Gastrocnemius medialis (tissue), 4 donors: ENCODE measurements at regions not wholly inside any gene's neighbourhood (a gene's known extent, or its start where the extent isn't known, plus 50 kb on each side); places are given as distances from the start of the nearest gene placed in this dataset.

Experiments used
- ATAC-seq, 2 donors: fragments of 150-250 bp; one replicate each; pipeline ENCODE4 v1.9.1; 2016
- DNase-seq, 2 donors: peaks; one replicate each; pipeline ENCODE4 v3.0.0-alpha.2; 2019
- H3K27ac ChIP-seq, 4 donors: fragments of 200-600 bp; sonication (generic); 1 replicate in 1 of 4; 2 replicates in 3 of 4; pipeline ENCODE4 v1.5.1; 2016 to 2018; ENCODE audit warnings: mild to moderate bottlenecking in 2 of 4, moderate library complexity in 1 of 4
- H3K27me3 ChIP-seq, 3 donors: fragments of 200-600 bp; sonication (generic) in 2 of 3; 1 replicate in 1 of 3; 2 replicates in 2 of 3; pipeline versions ENCODE4 v1.5.1 to v1.6.0; 2016 to 2019; ENCODE audit warnings: mild to moderate bottlenecking in 1 of 3, moderate library complexity in 1 of 3
- H3K36me3 ChIP-seq, 2 donors: fragments of 200-600 bp; sonication (generic) in 1 of 2; one replicate each; pipeline ENCODE4 v1.5.1; 2017 to 2018
- H3K4me1 ChIP-seq, 2 donors: fragments of 200-600 bp; sonication (generic) in 1 of 2; one replicate each; pipeline ENCODE4 v1.5.1; 2016 to 2017; ENCODE audit warnings: mild to moderate bottlenecking in 2 of 2
- H3K4me3 ChIP-seq, 4 donors: fragments of 200-600 bp; sonication (generic) in 3 of 4; 1 replicate in 1 of 4; 2 replicates in 3 of 4; pipeline ENCODE4 v1.5.1; 2016 to 2019; ENCODE audit warnings: mild to moderate bottlenecking in 2 of 4
- H3K9me3 ChIP-seq, 3 donors: fragments of 200-600 bp; sonication (generic) in 2 of 3; 1 replicate in 1 of 3; 2 replicates in 2 of 3; pipeline ENCODE4 v1.5.1; 2016 to 2019
- CTCF ChIP-seq, 5 experiments: fragments of 450-650 bp in 3 of 5; fragments of 200-600 bp in 2 of 5; sonication (generic) in 2 of 5; IDR thresholded peaks in 4 of 5; conservative IDR thresholded peaks in 1 of 5; 1 replicate in 4 of 5; 2 replicates in 1 of 5; pipeline ENCODE4 v1.5.1; 2016 to 2019; ENCODE audit warnings: antibody characterized with exemption in 5 of 5, mild to moderate bottlenecking in 3 of 5, moderate library complexity in 3 of 5
- POLR2A ChIP-seq, 2 donors: fragments of 450-650 bp; IDR thresholded peaks; one replicate each; pipeline ENCODE4 v1.6.1; 2017; ENCODE audit warnings: antibody characterized with exemption in 2 of 2, mild to moderate bottlenecking in 2 of 2, moderate library complexity in 2 of 2
- in situ Hi-C, 4 donors: fragments of 200-750 bp; cut with MboI; loops; one replicate each; pipeline versions ENCODE4 v1.15.0 to v1.8.0; 2017; ENCODE audit warnings: low sequenced_read_pairs in 4 of 4
- intact Hi-C: fragments of 100-400 bp; cut with DNase I; formaldehyde crosslinking; loops from one replicate; pipeline ENCODE4 v1.15.1; 2023; ENCODE audit warnings: low total_unique reads

- no peaks in the 10 kb centered on the region for H3K9me3 ChIP-seq
- no peak overlapping the region for H3K4me3 ChIP-seq
- no peaks in the 10 kb centered on the region for H3K27me3 ChIP-seq
- in situ Hi-C loops = no loop called here
- intact Hi-C loops = no loop called here
- no peak overlapping the region for H3K27ac ChIP-seq
- DNase-seq (no peak), ATAC-seq (no peak)
- TF ChIP-seq CTCF (IDR thresholded peaks at IDR 0.05 in 4 of 5, conservative IDR thresholded peaks at IDR 0.05 in 1 of 5) = no peak
- TF ChIP-seq POLR2A (IDR thresholded peaks at IDR 0.05) = no peak
- no peaks in the 10 kb centered on the region for H3K36me3 ChIP-seq
- no peaks in the 10 kb centered on the region for H3K4me1 ChIP-seq
Observed at GRCh38 chr11:112485280-112485679, 224.6 kb upstream of the PLET1 start.

DNA sequence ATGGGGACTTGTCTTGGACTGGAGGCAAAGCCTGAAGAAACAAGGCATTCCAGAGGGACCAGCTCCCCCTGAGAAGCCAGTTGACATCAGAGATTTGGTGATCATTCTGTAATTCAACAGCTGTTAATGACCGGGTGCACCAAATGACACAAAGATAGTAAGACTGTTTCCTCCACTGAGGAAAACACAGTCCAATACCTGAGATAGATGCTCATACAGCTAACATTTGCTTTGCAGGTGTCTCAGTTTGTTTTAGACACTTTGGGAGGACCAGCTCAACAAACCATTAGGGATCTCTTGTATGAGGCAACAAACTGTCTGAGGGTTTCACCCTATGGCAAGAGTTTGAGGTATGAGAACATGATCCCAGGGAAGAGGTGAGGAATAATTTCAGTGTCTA is 237.2 kb upstream of the PLET1 start:
- H3K27me3 ChIP-seq = no peaks in the 10 kb centered on the region
- intact Hi-C loops (no loop called here), in situ Hi-C loops (no loop called here)
- TF ChIP-seq POLR2A (IDR thresholded peaks at IDR 0.05) (no peak), CTCF (IDR thresholded peaks at IDR 0.05 in 4 of 5, conservative IDR thresholded peaks at IDR 0.05 in 1 of 5) (no peak)
- ATAC-seq = no peak
- H3K27ac ChIP-seq = no peak overlapping the region
- H3K4me1 ChIP-seq = no peaks in the 10 kb centered on the region
- no peak overlapping the region for H3K4me3 ChIP-seq
- no peak for DNase-seq
- H3K36me3 ChIP-seq = no peaks in the 10 kb centered on the region
- H3K9me3 ChIP-seq = no peaks in the 10 kb centered on the region

- H3K4me3 ChIP-seq = no peak overlapping the region
- no peaks in the 10 kb centered on the region for H3K27me3 ChIP-seq
- intact Hi-C loops = no loop called here
- ATAC-seq (no peak), DNase-seq (no peak)
- in situ Hi-C loops = no loop called here
- no peaks in the 10 kb centered on the region for H3K36me3 ChIP-seq
- no peaks in the 10 kb centered on the region for H3K9me3 ChIP-seq
- H3K27ac ChIP-seq = no peak overlapping the region
- no peaks in the 10 kb centered on the region for H3K4me1 ChIP-seq
- TF ChIP-seq CTCF (IDR thresholded peaks at IDR 0.05 in 4 of 5, conservative IDR thresholded peaks at IDR 0.05 in 1 of 5) (no peak), POLR2A (IDR thresholded peaks at IDR 0.05) (no peak)
Observed at GRCh38 chr11:112498701-112499100, 238.0 kb upstream of the PLET1 start.

DNA sequence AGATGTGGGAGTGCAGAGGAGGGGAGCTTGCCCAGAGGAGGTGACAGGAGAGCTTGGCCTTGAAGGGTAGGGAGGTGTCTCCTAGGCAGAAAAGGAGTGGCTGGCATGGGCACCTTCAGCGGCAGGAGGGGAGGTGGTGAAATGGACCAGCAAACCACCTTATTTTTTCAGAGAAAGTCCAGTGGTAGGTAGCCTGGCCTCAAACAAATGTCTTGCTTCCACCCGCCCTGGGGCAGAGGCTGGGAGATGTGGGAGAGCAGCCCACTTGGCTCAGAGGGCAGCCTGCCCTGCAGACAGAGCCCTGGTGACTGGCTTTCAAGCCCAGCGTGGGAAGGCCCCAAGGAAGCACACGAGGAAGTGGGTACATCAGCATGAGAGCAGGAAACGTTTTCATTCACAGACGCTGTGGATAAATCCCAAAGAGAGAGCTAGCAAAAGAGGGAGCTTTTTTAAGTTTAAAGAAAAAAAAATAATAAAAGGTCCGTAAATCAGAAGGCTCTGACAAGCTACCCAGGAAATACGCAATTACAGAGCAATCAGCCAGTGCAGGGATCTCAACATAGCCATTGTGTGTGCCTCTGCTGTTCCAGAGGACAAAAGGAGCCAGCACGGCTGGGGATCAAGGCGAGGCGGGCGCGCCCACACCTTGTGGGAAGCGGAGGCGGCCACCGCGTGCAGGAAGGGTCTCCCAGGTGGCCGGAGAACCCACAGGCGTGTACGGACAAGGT is 238.7 kb upstream of the PLET1 start:
- DNase-seq (no peak), ATAC-seq (no peak)
- Histone ChIP-seq H3K27ac (no peak overlapping the region), H3K27me3 (no peaks in the 10 kb centered on the region), H3K4me3 (no peak overlapping the region), H3K4me1 (no peaks in the 10 kb centered on the region), H3K9me3 (no peaks in the 10 kb centered on the region), H3K36me3 (no peaks in the 10 kb centered on the region)
- TF ChIP-seq POLR2A (IDR thresholded peaks at IDR 0.05) (no peak), CTCF (IDR thresholded peaks at IDR 0.05 in 4 of 5, conservative IDR thresholded peaks at IDR 0.05 in 1 of 5) (no peak)
- in situ Hi-C loops = no loop called here
- intact Hi-C loops = no loop called here

DNA sequence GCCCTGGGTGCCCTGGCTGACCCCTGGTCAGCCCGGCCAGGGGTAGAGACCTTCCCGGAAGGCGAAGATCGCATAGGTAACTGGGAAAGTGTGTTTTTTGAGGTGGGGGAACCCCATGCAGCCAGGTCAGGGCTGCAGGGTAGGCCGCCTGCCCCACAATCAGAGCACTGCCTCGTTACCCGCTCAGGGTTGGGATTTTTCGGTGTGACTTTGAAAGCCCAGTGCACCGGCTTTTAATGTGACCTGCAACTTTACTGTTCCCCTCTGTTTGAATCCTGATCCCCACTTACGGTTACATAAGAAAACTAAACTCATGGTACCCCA is 239.2 kb upstream of the PLET1 start:
- Histone ChIP-seq H3K4me3 (no peak overlapping the region), H3K27me3 (no peaks in the 10 kb centered on the region), H3K4me1 (no peaks in the 10 kb centered on the region), H3K27ac (no peak overlapping the region), H3K36me3 (no peaks in the 10 kb centered on the region), H3K9me3 (no peaks in the 10 kb centered on the region)
- intact Hi-C loops (no loop called here), in situ Hi-C loops (no loop called here)
- ATAC-seq (no peak), DNase-seq (no peak)
- no peak for TF ChIP-seq CTCF (IDR thresholded peaks at IDR 0.05 in 4 of 5, conservative IDR thresholded peaks at IDR 0.05 in 1 of 5)
- no peak for TF ChIP-seq POLR2A (IDR thresholded peaks at IDR 0.05)
